ENCODE measurements at regions not wholly inside any gene's neighbourhood (a gene's known extent, or its start where the extent isn't known, plus 50 kb on each side); places are given as distances from the start of the nearest gene placed in this dataset.

DNA sequence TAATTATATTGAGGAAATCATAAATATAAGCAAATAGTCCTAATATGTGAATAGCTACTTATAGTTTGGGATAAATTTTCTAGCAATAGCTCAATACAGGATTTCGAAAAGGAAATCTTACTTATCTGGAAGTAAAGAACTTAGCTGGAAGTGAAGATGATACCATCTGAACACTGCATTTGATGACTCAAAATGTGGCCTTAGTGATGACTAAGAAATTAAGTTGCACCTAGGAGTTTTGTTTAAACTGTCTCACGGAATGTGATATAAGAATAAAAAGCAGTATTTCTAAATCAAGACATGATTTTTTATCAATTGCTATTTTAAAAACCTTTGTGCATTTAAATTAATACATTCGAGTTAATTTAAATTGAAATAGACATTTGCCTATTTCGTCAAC, 91.2 kb downstream of the EOMES start:
- no peak for DNase-seq (ENCODE audit: extremely low read depth, low read depth)
- TF ChIP-seq, protein P1, sequence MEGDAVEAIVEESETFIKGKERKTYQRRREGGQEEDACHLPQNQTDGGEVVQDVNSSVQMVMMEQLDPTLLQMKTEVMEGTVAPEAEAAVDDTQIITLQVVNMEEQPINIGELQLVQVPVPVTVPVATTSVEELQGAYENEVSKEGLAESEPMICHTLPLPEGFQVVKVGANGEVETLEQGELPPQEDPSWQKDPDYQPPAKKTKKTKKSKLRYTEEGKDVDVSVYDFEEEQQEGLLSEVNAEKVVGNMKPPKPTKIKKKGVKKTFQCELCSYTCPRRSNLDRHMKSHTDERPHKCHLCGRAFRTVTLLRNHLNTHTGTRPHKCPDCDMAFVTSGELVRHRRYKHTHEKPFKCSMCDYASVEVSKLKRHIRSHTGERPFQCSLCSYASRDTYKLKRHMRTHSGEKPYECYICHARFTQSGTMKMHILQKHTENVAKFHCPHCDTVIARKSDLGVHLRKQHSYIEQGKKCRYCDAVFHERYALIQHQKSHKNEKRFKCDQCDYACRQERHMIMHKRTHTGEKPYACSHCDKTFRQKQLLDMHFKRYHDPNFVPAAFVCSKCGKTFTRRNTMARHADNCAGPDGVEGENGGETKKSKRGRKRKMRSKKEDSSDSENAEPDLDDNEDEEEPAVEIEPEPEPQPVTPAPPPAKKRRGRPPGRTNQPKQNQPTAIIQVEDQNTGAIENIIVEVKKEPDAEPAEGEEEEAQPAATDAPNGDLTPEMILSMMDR (IDR thresholded peaks at IDR 0.05; ENCODE audit: low read depth, low read length), result no peak

GRCh38 chr3:27629366-27629765, 92.8 kb downstream of the EOMES start:
- TF ChIP-seq, protein P1 (IDR thresholded peaks at IDR 0.05; ENCODE audit: low read depth, low read length), result no peak
- no peak for DNase-seq (ENCODE audit: extremely low read depth, low read depth)

DNA sequence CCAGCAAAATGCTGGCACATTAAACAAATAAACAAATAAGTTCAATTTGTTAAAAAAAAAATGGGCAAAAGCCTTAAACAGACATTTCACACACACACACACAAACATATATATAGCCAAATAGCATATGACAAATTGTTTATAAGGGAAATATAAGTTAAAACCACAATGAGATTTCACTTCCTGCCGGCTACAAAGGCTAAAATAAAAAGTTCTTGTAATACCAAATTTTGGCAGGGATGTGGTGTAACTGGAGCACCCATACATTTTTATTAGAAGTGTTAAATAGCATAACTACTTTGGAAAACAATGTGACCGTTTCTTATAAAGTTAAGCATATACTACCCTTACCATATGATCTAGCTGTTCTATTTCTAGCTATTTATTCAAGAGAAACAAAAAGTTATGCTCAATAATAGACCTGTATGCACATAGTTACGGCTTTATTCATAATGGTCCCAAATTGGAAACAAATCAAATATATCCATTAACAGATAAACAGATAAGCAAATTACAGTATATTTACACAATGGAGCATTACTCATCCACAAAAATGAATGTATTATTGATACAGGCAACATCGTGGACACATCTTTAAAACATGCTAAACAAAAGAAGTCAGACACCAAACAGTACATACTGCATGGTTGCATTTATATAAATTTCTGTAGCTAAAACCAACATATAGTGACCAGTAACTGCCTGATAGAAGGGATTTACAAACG, 93.9 kb downstream of the EOMES start:
- TF ChIP-seq, protein P1 (IDR thresholded peaks at IDR 0.05; ENCODE audit: low read depth, low read length), result no peak
- DNase-seq (ENCODE audit: extremely low read depth, low read depth), result no peak

DNA sequence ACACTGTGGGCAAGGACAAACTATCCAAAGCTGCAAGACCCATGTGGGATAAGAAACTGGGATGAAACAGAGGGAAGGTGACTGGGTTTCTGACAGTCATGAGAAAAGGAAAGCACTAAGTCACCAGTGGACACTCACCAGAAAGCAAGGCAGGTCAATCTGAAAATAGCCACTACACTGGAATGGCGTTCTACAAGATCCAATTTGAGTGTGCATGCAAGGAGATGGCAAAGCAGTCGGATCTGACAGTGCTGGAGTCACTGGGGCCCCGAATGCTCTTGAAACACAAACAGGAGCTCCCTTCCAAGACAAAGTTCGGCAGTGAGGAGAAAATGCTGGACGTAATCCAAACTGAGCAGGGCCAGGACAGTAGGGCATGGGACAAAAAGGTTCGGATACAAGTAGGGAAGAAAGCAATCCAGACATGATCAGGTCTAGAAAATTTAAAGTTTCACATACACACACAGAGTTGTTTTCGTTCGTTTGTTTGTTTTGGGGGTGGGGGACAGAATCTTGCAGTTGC, 95.5 kb downstream of the EOMES start:
- no peak for DNase-seq (ENCODE audit: extremely low read depth, low read depth)

DNA sequence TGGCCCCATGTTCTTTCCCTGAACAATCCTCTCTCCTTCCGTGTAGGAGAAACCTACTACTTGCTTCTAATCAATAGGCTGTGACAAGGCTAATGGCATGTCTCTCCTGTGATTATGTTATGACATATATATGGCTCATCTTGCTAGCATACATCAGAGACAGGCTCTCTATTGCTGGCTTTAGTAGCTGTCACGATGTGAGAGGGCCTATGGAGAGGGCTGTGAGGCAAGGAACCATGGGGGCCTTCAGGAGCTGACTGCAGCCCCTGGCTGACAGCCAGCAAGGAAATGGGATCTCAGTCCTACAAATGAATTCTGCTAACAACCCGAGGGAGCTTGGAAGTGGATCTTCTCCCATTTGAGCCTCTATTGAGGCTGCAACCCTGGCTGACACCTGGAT, 96.3 kb downstream of the EOMES start:
- DNase-seq (ENCODE audit: extremely low read depth, low read depth), result no peak
- TF ChIP-seq, protein P1 (IDR thresholded peaks at IDR 0.05; ENCODE audit: low read depth, low read length), result no peak

More for the DNA sequence above, 95.5 kb downstream of the EOMES start:
- TF ChIP-seq, protein P1 (IDR thresholded peaks at IDR 0.05; ENCODE audit: low read depth, low read length), result no peak

GRCh38 chr3:27623085-27623753, 98.9 kb downstream of the EOMES start:
- DNase-seq (ENCODE audit: extremely low read depth, low read depth), result no peak
- TF ChIP-seq, protein P1 (IDR thresholded peaks at IDR 0.05; ENCODE audit: low read depth, low read length), result no peak

- TF ChIP-seq, protein P1 (IDR thresholded peaks at IDR 0.05; ENCODE audit: low read depth, low read length), result no peak
- no peak for DNase-seq (ENCODE audit: extremely low read depth, low read depth)
These were observed 104.6 kb downstream of the EOMES start for GRCh38 chr3:27617552-27617951.

Data from AG09319 (cell line).